Amniotic stem cell (primary cell): ENCODE measurements at regions not wholly inside any gene's neighbourhood (a gene's known extent, or its start where the extent isn't known, plus 50 kb on each side); places are given as distances from the start of the nearest gene placed in this dataset.
A peak's percentile ranks its signal among the peaks of the same experiment; 100 is the strongest.

Experiments
- DNase-seq: peaks from one replicate; lab custom pipeline; 2025; lab: John Stamatoyannopoulos, UW

DNA sequence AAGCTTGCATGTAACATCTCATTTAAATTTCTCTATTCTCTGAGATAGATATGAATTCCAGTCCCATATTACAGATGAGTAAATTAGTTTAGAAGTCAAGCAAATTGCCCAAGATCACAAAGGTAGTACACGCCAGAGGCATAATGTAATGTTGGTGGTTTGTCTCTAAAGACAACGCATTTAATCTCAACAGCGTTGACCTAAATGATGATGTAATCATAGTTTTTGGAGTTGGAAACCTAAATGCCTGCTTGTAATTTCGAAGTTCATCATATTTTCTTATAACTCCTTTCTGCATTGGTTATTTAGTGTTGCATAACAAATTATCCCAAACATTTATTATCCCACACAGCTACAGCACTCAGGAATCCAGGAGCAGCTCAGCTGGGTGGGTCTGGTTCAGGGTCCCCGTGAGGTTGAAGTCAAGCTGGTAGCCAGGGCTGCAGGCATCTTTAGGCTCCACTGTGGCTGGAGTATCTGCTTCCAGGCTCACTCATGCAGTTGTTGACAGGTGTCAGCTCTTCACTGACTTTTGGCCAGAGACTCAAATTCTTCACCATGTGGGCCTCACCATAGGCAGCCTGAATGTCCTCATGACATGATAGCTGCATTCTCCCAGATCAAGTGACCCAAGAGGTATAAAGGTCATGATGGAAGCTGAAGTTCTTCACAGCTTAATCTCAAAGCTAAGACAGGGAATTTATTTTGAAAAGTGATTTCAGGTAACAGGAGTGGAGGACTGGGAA lies 122.0 kb upstream of the SPTLC3 start:
- no peak for DNase-seq

DNA sequence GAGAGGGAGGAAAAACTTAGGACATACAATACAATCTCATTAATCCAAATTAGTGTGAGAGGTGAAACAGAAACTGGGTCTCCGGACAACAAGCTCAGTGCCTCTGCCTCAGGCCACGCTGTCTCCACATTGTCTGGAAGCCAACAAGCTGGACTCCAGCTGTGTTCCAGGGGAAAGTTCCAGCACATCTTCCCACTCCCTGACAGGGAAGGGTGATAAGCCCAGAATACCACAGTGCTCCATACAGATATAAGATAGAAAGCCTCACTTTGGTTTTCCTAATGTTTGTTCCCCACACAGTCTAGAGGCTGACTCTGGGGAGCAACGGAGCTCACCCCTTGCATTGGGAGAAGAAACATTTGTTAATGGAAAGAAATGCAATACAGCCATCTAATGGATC lies 117.1 kb upstream of the SPTLC3 start:
- DNase-seq = no peak

- DNase-seq = no peak
Measured at GRCh38 chr20:12893019-12893418, 115.8 kb upstream of the SPTLC3 start.

- DNase-seq = no peak
Measured at GRCh38 chr20:12893653-12894052, 115.1 kb upstream of the SPTLC3 start.

DNA sequence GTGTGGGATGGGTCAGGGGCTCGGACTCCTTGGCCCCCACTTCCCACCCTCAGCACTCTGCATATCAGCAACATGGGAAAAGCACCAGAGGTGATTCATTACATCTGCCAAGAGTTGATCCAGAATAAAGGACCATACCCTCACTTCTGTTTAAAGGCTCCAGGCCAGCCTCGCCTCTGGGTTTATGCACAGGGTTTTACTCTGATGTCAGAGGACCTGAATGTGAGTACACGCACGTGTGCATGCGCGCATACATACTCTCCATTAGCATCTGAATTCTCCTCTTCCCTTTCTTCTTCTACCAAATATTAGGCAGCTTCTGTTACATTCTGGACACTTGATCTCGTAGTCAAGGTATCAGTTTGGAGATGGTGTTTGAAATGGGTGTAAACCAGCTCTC lies 114.7 kb upstream of the SPTLC3 start:
- DNase-seq = no peak

DNA sequence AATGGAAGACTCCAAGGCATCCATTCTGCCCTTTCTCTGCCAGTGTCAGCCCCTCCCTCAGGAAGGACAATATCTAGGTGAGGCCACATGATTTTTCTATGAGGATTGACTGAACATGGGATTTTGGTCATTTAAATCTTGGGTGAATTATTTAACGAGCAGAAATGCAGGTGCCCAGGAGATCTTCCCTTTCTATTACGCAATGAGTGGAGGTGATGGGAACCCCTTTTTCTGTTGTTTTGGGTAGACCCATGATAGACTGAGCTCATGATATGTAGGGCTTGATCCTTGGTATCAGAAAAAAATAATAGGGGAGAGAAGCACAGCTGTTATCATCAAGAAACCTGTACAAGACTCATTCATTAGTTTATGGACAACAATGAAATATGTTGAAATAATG lies 112.6 kb upstream of the SPTLC3 start:
- no peak for DNase-seq

DNA sequence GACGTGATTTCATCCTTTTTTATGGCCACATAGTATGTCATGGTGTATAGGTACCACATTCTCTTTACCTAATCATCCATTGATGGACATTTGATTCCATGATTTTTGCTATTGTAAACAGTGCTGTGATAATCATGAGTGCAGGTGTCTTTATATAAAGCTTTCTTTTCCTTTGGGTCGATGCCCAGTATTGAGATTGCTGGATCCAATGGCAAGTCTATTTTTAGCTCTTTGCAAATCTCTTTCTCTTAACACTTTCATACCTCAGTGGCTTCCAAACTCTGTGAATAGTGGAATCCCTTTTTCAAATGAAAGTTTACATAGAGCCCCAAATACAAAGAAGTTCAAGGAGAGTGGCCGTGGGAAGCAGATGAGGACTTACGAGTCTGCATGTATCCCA lies 105.8 kb upstream of the SPTLC3 start:
- no peak for DNase-seq

DNA sequence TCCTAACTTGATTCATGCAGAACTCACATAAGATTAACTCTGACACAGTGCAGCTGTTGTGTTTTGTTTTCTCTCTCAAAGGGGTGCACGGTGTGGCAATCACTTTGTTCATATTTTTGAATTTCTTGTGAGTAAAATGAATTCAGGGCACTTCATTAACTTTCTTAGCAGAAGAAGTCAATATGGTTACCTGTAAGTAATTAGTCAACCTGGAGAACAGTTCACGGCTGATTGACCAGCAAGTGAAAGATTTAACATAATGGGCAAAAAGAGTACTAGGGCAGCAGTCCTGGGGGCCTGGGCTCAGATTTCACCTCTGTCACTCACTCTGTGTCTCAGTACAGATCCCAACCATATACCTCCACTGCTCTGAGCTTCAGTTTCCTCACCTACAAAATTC lies 102.4 kb upstream of the SPTLC3 start:
- no peak for DNase-seq

DNA sequence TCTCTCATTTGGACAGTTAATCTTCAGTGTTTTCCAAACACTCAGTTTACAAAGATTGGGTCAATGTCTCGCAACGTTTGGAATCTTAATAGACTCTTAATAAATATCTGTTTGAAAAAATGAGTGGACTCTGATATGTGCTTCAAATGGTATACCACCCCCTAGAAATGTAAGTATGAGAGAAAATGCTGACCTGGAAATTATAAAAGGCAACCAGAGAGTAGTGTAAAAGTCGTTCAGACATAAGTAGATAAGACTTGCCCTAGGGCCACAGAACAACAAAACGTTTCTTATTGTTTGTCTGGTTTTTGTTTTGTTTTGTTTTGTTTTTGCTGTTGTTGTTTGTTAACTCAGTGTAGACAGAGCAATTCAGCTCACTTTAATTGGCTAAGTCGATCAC lies 97.4 kb upstream of the SPTLC3 start:
- DNase-seq = no peak

- DNase-seq = no peak
Measured at GRCh38 chr20:12913781-12914443, 94.9 kb upstream of the SPTLC3 start.

DNA sequence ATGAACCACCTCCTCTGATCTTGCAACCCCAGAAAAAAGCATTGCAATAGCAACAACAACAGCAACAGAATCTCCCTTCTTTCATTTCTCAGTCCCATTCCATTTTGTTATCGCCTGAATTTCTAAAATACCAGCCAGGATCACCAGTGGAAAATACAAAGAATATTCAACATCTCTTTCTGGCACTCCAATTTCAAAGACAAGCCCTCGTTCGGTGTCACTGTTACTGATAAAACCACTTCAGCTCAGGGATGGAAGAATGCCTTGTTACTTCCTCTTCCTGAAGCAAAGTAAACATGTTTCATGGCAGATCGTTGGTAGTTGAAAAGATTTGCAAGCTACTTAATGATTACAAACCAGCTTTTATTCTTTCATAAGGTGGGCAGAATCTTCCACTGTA lies 94.0 kb upstream of the SPTLC3 start:
- no peak for DNase-seq

DNA sequence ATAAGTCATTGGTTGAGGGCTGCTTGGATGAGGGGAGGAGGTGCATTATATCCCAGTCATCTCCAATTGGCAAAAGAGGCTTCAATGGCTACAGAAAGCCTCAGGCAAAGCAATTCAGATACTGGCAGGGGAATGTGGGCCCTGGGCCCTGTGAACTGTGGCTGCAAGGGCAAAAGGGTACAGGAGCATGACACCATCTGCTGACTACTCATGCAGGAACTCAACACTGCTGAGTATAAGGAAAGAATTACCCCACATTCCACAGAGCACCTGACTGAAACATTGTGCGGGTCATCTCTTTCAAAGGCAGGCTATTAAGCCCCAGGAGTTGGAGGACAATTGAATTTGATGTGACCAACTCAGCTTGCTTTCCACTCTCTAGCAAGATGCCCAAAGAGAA lies 92.1 kb upstream of the SPTLC3 start:
- no peak for DNase-seq

DNA sequence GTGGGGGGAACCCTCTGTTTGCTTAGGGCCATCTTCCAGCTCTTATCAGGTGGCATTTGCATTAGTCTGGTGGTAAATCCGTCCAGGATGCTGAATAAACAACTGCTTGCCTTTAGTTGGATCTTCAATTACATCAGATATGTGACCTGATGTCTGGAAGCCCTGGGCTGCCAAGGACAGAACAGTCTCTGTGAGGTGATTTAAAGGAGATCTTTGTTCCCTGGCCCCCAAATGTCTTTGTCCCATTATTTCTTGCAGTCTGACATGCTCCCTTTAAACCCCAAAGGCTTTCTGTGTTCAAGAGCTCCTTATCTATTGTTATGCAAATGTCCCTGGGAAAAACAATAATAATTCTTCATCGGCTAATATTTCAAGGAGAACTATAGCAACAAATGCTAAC lies 84.6 kb upstream of the SPTLC3 start:
- no peak for DNase-seq

- peak; percentile 76 for DNase-seq
Measured at GRCh38 chr20:12925210-12925755, 83.5 kb upstream of the SPTLC3 start.

GRCh38 chr20:12925863-12926793 lies 82.6 kb upstream of the SPTLC3 start:
- no peak for DNase-seq

DNA sequence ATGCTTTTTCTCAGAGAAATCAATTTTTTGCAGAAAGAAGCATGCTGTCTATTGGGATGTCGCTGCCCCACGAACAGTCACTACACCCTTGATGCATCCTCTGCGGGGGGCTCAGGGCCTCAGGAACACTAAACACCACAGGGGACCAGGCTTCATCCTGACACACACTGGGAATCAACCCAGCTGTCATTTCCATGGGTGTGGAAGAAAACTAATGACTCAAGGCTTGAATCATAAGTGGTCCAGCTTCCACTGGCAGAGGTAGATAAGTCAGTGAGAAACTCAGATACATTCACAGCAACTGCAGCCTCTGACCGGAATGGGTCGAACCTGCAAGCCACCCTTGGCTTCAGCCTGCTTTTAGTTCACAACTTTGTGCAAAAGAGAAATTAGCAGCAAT lies 81.3 kb upstream of the SPTLC3 start:
- no peak for DNase-seq

- DNase-seq = no peak
Measured at GRCh38 chr20:12928358-12928754, 80.4 kb upstream of the SPTLC3 start.

- no peak for DNase-seq
Measured at GRCh38 chr20:12928755-12929401, 79.9 kb upstream of the SPTLC3 start.

- DNase-seq = no peak
Measured at GRCh38 chr20:12936020-12936419, 72.8 kb upstream of the SPTLC3 start.

DNA sequence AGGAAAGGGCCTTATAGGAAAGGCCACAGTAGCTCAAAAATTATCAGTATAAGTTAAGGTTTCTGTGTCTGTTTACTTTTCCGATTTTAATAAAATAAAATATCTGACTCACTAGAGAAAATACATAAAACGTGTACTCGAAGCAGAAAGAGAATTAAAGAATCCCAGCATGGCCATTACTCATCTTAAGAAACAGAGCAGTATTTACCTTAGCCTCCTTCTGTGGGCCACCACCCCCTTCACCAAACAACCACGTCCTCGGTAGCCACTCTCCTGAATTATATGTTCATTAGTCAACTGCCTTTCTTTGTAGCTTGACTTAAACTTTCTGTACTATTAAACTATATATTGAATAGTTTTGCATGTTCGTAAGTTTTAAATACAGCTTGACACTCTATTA lies 72.2 kb upstream of the SPTLC3 start:
- no peak for DNase-seq

DNA sequence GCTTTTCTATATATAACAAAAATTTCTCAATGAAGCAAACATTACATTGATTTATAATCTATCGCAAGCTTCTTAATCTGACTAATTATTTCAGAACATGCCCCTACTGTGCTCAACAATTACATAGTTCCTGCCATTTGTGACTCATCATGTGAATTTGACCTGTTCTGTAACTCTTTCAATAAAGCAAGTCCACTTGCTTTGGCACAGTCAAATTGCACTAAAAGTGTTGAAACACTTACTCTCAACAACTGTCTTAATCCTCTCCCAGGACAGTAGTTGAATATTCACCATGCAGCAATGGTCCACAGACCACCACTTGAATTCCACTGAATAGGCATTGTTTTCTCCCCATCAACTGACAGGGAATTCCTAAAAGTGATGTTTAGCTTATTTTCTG lies 67.7 kb upstream of the SPTLC3 start:
- DNase-seq = no peak

GRCh38 chr20:12942123-12942522 lies 66.6 kb upstream of the SPTLC3 start:
- DNase-seq = no peak
